Tibial nerve (tissue), 4 donors: ENCODE measurements at regions not wholly inside any gene's neighbourhood (a gene's known extent, or its start where the extent isn't known, plus 50 kb on each side); places are given as distances from the start of the nearest gene placed in this dataset.

Experiments used
- EP300 ChIP-seq, 2 donors: sonication (generic); formaldehyde crosslinking; IDR thresholded peaks; one replicate each; pipeline ENCODE4 v1.6.1; 2017; ENCODE audit warnings: antibody characterized with exemption in 2 of 2, mild to moderate bottlenecking in 1 of 2
- TF ChIP-seq, protein P1 (sequence below), 5 experiments: fragments of 200-600 bp in 3 of 5; fragments of 450-650 bp in 2 of 5; sonication (generic) in 3 of 5; IDR thresholded peaks; one replicate each; pipeline ENCODE4 v1.5.1; 2016 to 2019; ENCODE audit warnings: antibody characterized with exemption in 5 of 5, mild to moderate bottlenecking in 3 of 5, moderate library complexity in 2 of 5

- TF ChIP-seq EP300 (IDR thresholded peaks at IDR 0.05): no peak
- TF ChIP-seq, protein P1, sequence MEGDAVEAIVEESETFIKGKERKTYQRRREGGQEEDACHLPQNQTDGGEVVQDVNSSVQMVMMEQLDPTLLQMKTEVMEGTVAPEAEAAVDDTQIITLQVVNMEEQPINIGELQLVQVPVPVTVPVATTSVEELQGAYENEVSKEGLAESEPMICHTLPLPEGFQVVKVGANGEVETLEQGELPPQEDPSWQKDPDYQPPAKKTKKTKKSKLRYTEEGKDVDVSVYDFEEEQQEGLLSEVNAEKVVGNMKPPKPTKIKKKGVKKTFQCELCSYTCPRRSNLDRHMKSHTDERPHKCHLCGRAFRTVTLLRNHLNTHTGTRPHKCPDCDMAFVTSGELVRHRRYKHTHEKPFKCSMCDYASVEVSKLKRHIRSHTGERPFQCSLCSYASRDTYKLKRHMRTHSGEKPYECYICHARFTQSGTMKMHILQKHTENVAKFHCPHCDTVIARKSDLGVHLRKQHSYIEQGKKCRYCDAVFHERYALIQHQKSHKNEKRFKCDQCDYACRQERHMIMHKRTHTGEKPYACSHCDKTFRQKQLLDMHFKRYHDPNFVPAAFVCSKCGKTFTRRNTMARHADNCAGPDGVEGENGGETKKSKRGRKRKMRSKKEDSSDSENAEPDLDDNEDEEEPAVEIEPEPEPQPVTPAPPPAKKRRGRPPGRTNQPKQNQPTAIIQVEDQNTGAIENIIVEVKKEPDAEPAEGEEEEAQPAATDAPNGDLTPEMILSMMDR (IDR thresholded peaks at IDR 0.05): no peak
These were observed 553.9 kb upstream of the ARGLU1 start for GRCh38 chr13:107121793-107122192.
